ENCODE measurements at regions not wholly inside any gene's neighbourhood (a gene's known extent, or its start where the extent isn't known, plus 50 kb on each side); places are given as distances from the start of the nearest gene placed in this dataset.

GRCh38 chr10:30116041-30116491 lies 56.7 kb upstream of the JCAD start:
- DNase-seq (ENCODE audit: extremely low spot score, unreplicated experiment), result no peak
- Mint-ChIP-seq H3K9me3 (peaks cover 6% of the 10 kb centered on the region), H3K4me1 (ENCODE audit: unreplicated experiment) (peaks cover 17% of the 10 kb centered on the region), H3K27me3 (no peaks in the 10 kb centered on the region), H3K36me3 (no peaks in the 10 kb centered on the region), H3K4me3 (peak overlapping the region; percentile 79), H3K27ac (peak overlapping the region; percentile 57)
- TF ChIP-seq, protein P1, sequence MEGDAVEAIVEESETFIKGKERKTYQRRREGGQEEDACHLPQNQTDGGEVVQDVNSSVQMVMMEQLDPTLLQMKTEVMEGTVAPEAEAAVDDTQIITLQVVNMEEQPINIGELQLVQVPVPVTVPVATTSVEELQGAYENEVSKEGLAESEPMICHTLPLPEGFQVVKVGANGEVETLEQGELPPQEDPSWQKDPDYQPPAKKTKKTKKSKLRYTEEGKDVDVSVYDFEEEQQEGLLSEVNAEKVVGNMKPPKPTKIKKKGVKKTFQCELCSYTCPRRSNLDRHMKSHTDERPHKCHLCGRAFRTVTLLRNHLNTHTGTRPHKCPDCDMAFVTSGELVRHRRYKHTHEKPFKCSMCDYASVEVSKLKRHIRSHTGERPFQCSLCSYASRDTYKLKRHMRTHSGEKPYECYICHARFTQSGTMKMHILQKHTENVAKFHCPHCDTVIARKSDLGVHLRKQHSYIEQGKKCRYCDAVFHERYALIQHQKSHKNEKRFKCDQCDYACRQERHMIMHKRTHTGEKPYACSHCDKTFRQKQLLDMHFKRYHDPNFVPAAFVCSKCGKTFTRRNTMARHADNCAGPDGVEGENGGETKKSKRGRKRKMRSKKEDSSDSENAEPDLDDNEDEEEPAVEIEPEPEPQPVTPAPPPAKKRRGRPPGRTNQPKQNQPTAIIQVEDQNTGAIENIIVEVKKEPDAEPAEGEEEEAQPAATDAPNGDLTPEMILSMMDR (conservative IDR thresholded peaks at IDR 0.05), result no peak

DNA sequence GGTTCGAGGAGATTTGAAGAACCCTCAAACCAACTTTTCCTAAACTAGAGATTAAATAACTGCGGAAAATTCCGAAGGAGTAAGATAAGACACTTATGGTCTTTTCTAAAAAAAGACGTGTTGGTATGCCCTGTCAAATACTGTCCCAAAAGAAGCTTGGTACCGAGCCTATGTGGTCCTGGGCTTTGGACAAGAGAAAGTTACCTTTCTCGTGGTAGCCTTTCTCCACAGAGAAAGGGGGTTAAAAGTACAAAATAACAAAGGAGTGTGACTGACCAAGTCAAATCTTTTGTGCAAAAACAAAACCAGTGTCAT lies 56.2 kb upstream of the JCAD start:
- peaks cover 17% of the 10 kb centered on the region for H3K4me1 Mint-ChIP-seq (ENCODE audit: unreplicated experiment)
- peak overlapping the region; percentile 79 for H3K4me3 Mint-ChIP-seq
- H3K27ac Mint-ChIP-seq, result peak overlapping the region; percentile 57
- no peaks in the 10 kb centered on the region for H3K27me3 Mint-ChIP-seq
- H3K9me3 Mint-ChIP-seq, result peaks cover 4% of the 10 kb centered on the region
- H3K36me3 Mint-ChIP-seq, result no peaks in the 10 kb centered on the region
- DNase-seq (ENCODE audit: extremely low spot score, unreplicated experiment), result no peak
- TF ChIP-seq, protein P1 (conservative IDR thresholded peaks at IDR 0.05), result no peak

DNA sequence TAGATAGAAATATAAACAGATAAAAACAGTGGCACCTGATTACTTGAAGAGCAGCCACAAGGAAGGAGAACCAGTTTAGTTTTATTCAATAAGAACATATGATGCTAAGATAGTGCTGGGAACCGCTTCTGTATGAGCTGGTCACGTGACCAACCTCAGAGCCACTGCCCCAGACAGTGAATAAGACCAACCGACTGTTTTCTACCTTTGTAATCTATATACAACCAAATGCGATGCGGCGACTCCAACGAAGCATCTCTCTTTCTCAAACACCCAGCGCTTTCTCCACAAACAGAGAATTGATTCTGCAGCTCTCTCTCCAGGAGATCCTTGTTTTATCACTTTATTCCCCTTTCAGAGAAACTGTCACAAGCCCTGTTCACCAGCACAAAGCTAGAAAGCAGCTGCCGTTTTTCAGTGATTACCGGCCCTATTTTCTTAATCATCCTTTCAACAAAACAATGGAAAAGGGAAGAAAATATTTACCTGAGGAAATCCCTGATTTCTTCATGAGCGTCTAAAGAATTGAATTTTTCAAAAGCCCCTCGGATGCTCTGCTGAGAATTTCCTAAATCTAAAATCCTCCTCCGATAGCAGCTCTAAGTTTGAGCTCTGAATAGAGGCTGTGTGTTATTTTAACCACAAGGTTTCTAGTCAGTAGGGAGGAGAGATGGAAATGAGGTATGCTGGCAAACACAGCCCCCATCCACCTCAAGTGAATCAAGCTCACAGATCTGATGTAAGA lies 55.7 kb upstream of the JCAD start:
- Mint-ChIP-seq H3K27ac (peak overlapping the region; percentile 57), H3K9me3 (peaks cover 5% of the 10 kb centered on the region), H3K36me3 (peaks cover 1% of the 10 kb centered on the region), H3K4me3 (peak overlapping the region; percentile 79), H3K27me3 (no peaks in the 10 kb centered on the region), H3K4me1 (ENCODE audit: unreplicated experiment) (peaks cover 17% of the 10 kb centered on the region)
- DNase-seq (ENCODE audit: extremely low spot score, unreplicated experiment), result no peak
- TF ChIP-seq, protein P1 (conservative IDR thresholded peaks at IDR 0.05), result no peak

- TF ChIP-seq, protein P1 (conservative IDR thresholded peaks at IDR 0.05), result no peak
- H3K27ac Mint-ChIP-seq, result no peak overlapping the region
- H3K4me3 Mint-ChIP-seq, result no peak overlapping the region
- peaks cover 4% of the 10 kb centered on the region for H3K36me3 Mint-ChIP-seq
- H3K4me1 Mint-ChIP-seq (ENCODE audit: unreplicated experiment), result peaks cover 17% of the 10 kb centered on the region
- no peaks in the 10 kb centered on the region for H3K27me3 Mint-ChIP-seq
- H3K9me3 Mint-ChIP-seq, result peaks cover 8% of the 10 kb centered on the region
- no peak for DNase-seq (ENCODE audit: extremely low spot score, unreplicated experiment)
Measured at GRCh38 chr10:30114401-30114800, 55.0 kb upstream of the JCAD start.

DNA sequence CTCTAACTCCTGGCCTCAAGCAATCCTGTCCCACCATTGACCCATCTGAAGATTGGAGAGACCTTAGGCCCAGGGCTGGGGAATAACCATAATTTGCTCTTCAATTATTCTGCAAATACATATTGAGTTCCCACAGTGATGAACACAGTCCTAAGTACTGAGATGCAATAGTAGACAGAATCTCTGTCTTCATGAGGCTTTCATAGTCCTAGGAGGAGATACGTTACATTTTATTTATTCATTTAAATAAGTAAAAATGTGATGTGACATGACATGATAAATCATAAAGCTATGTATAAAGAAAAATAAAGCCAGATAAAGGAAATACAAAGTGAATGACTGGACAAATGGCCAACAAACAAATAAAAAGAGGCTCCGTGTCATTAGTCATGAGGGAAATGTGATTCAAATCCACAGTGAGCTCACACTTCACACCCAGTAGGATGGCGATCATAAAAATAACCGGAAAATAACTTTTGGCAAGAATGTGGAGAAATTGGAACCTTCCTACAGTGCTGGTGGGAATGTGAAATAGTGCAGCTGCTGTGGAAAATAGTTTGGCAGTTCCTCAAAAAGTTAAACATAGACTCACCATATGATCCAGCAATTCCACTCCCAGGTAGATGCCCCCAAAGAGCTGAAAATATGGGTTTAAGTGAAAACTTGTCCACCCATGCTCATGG lies 52.1 kb upstream of the JCAD start:
- Mint-ChIP-seq H3K36me3 (peaks cover 4% of the 10 kb centered on the region), H3K9me3 (peaks cover 8% of the 10 kb centered on the region), H3K4me1 (ENCODE audit: unreplicated experiment) (peaks cover 17% of the 10 kb centered on the region), H3K27ac (no peak overlapping the region), H3K4me3 (no peak overlapping the region), H3K27me3 (no peaks in the 10 kb centered on the region)
- no peak for DNase-seq (ENCODE audit: extremely low spot score, unreplicated experiment)
- TF ChIP-seq, protein P1 (conservative IDR thresholded peaks at IDR 0.05), result no peak

All from type B pancreatic cell (in vitro differentiated cells).